NCI-H226 (cell line): ENCODE measurements at regions not wholly inside any gene's neighbourhood (a gene's known extent, or its start where the extent isn't known, plus 50 kb on each side); places are given as distances from the start of the nearest gene placed in this dataset.

Experiments used
- DNase-seq: peaks from one replicate; pipeline ENCODE4 v3.0.0-alpha.2; 2015

GRCh38 chr11:109554951-109555350, 133.0 kb downstream of the C11orf87 start:
- DNase-seq, result peak; percentile 58

- no peak for DNase-seq
Measured at GRCh38 chr11:109564241-109564640, 142.3 kb downstream of the C11orf87 start.

GRCh38 chr11:109582470-109582869, 160.5 kb downstream of the C11orf87 start:
- no peak for DNase-seq

- no peak for DNase-seq
Measured at GRCh38 chr11:109584001-109584972, 162.3 kb downstream of the C11orf87 start.

GRCh38 chr11:109586789-109587188, 164.8 kb downstream of the C11orf87 start:
- no peak for DNase-seq

- DNase-seq, result no peak
Measured at GRCh38 chr11:109590782-109591181, 168.8 kb downstream of the C11orf87 start.

- no peak for DNase-seq
Measured at GRCh38 chr11:109597336-109597735, 175.3 kb downstream of the C11orf87 start.

- DNase-seq, result no peak
Measured at GRCh38 chr11:109604481-109605400, 182.8 kb downstream of the C11orf87 start.

GRCh38 chr11:109606256-109606655, 184.3 kb downstream of the C11orf87 start:
- DNase-seq, result no peak

GRCh38 chr11:109609454-109610185, 187.6 kb downstream of the C11orf87 start:
- no peak for DNase-seq

GRCh38 chr11:109612496-109612895, 190.5 kb downstream of the C11orf87 start:
- DNase-seq, result no peak

- no peak for DNase-seq
Measured at GRCh38 chr11:109619498-109619897, 197.5 kb downstream of the C11orf87 start.

GRCh38 chr11:109629734-109630133, 207.7 kb downstream of the C11orf87 start:
- DNase-seq, result no peak

- DNase-seq, result peak; percentile 38
Measured at GRCh38 chr11:109641549-109641948, 219.6 kb downstream of the C11orf87 start.

GRCh38 chr11:109644152-109644551, 222.2 kb downstream of the C11orf87 start:
- no peak for DNase-seq

- DNase-seq, result no peak
Measured at GRCh38 chr11:109648804-109649203, 226.8 kb downstream of the C11orf87 start.

GRCh38 chr11:109654091-109654490, 232.1 kb downstream of the C11orf87 start:
- DNase-seq, result no peak

- no peak for DNase-seq
Measured at GRCh38 chr11:109658190-109658589, 236.2 kb downstream of the C11orf87 start.

- no peak for DNase-seq
Measured at GRCh38 chr11:109667719-109668118, 245.7 kb downstream of the C11orf87 start.

- no peak for DNase-seq
Measured at GRCh38 chr11:109668973-109669634, 247.1 kb downstream of the C11orf87 start.

- DNase-seq, result no peak
Measured at GRCh38 chr11:109677231-109677630, 255.2 kb downstream of the C11orf87 start.

GRCh38 chr11:109677876-109678275, 255.9 kb downstream of the C11orf87 start:
- DNase-seq, result peak; percentile 61
